ENCODE measurements at regions not wholly inside any gene's neighbourhood (a gene's known extent, or its start where the extent isn't known, plus 50 kb on each side); places are given as distances from the start of the nearest gene placed in this dataset.
"Not testable (repeated sequence)": the region's sequence is repeated elsewhere in the genome, so short reads cannot be mapped to it uniquely, and the experiment has no call there.

- no peak for FAIRE-seq
Observed at GRCh38 chrX:4005281-4005680, 291.8 kb upstream of the PRKX start.

GRCh38 chrX:4004822-4005221 is 291.4 kb upstream of the PRKX start:
- no peak for FAIRE-seq

GRCh38 chrX:3994315-3994714 is 280.9 kb upstream of the PRKX start:
- FAIRE-seq, result no peak

GRCh38 chrX:3990569-3990968 is 277.1 kb upstream of the PRKX start:
- no peak for FAIRE-seq

- FAIRE-seq, result not testable (repeated sequence)
Observed at GRCh38 chrX:3972104-3972858, 258.8 kb upstream of the PRKX start.

GRCh38 chrX:3968749-3969148 is 255.3 kb upstream of the PRKX start:
- no peak for FAIRE-seq

GRCh38 chrX:3963980-3964379 is 250.5 kb upstream of the PRKX start:
- no peak for FAIRE-seq

- FAIRE-seq, result peak; percentile 93
Observed at GRCh38 chrX:3962511-3963311, 249.3 kb upstream of the PRKX start.

- FAIRE-seq, result no peak
Observed at GRCh38 chrX:3960952-3961351, 247.5 kb upstream of the PRKX start.

GRCh38 chrX:3951859-3952258 is 238.4 kb upstream of the PRKX start:
- no peak for FAIRE-seq

GRCh38 chrX:3950373-3950772 is 236.9 kb upstream of the PRKX start:
- no peak for FAIRE-seq

- no peak for FAIRE-seq
Observed at GRCh38 chrX:3943965-3944364, 230.5 kb upstream of the PRKX start.

GRCh38 chrX:3940000-3940610 is 226.7 kb upstream of the PRKX start:
- no peak for FAIRE-seq

GRCh38 chrX:3938587-3938986 is 225.1 kb upstream of the PRKX start:
- no peak for FAIRE-seq

- not testable (repeated sequence) for FAIRE-seq
Observed at GRCh38 chrX:3935196-3935595, 221.7 kb upstream of the PRKX start.

GRCh38 chrX:3920424-3921017 is 207.1 kb upstream of the PRKX start:
- FAIRE-seq, result not testable (repeated sequence)

GRCh38 chrX:3919668-3920423 is 206.4 kb upstream of the PRKX start:
- not testable (repeated sequence) for FAIRE-seq

GRCh38 chrX:3914813-3915212 is 201.4 kb upstream of the PRKX start:
- FAIRE-seq, result not testable (repeated sequence)

GRCh38 chrX:3914059-3914458 is 200.6 kb upstream of the PRKX start:
- FAIRE-seq, result not testable (repeated sequence)

- FAIRE-seq, result not testable (repeated sequence)
Observed at GRCh38 chrX:3911012-3911411, 197.6 kb upstream of the PRKX start.

GRCh38 chrX:3910611-3911010 is 197.2 kb upstream of the PRKX start:
- not testable (repeated sequence) for FAIRE-seq

GRCh38 chrX:3905522-3906258 is 192.2 kb upstream of the PRKX start:
- FAIRE-seq, result not testable (repeated sequence)
